GM18868 (cell line): ENCODE measurements at regions not wholly inside any gene's neighbourhood (a gene's known extent, or its start where the extent isn't known, plus 50 kb on each side); places are given as distances from the start of the nearest gene placed in this dataset.
"Not testable (repeated sequence)": the region's sequence is repeated elsewhere in the genome, so short reads cannot be mapped to it uniquely, and the experiment has no call there.

ENCODE experiments used
- ATAC-seq: cut with Tn5 transposase; IDR thresholded peaks from one replicate; pipeline ENCODE4 v1.9.1; 2021; ENCODE audit warnings: mild to moderate bottlenecking, moderate library complexity; ENCODE audit not compliant: unreplicated experiment

DNA sequence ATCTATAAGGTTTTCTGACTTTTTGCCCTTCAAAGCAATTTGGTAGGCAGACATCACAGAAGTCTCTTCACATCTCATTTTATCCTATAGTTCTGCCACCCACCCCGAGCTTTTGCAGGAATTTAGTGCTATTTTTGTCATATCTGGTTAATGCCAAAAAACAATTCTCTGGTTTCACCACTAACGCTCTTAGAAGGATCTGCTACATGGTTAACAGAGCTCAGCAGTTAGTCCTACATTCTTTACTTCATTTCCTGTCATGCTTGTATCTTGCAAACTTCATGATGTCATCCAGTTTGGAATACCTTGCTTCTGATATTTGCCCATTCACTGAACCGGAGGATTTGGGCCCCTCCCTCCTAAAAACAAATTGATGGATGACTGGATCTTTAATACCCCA, 116.8 kb upstream of the SERPINE2 start:
- no peak for ATAC-seq

DNA sequence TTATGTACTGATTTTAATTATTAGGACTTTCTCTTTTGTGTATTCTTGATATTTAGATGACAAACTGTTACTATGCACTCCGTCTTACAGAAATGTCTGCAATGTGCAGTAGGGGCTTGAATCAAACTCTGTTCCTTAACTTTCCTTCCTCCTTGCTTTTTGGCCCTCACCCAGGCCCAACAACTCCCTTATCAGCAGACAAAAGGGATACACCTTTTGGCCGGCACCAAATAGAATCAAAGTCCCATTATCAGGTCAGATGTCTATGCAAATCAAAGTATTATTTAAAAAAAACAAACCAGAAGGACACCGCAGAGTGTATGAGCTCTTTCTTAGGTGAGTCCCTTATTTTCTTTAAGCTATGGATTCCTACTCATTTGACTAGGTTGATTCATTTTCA, 116.3 kb upstream of the SERPINE2 start:
- ATAC-seq = no peak

DNA sequence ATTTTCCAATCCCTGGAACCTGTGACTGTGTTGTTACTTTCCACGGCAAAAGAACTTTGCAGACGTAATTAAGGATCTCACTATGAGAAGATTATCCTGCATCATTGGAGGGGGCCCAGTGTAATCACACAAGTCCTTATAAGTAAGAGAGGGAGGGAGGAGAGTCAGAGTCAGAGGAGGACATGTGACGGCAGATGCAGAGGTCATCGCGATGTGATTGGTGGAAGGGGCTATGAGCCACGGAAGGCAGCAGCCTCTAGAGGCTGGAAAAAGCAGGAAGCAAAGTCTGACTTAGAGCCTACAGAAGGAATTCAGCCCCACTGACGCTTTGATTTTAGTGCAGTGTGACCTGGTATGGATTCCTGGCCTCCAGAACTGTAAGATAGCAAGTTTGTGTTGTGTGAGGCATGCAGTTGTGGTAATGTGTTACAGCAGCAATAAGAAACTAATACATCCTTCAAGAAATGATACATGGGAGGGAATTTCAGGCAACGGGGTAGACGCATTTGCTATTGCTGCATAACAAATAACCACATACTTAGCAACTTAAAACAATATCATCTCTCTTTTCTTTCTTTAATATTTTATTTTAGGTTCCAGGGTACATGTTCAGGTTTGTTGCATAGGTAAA, 112.7 kb upstream of the SERPINE2 start:
- no peak for ATAC-seq

DNA sequence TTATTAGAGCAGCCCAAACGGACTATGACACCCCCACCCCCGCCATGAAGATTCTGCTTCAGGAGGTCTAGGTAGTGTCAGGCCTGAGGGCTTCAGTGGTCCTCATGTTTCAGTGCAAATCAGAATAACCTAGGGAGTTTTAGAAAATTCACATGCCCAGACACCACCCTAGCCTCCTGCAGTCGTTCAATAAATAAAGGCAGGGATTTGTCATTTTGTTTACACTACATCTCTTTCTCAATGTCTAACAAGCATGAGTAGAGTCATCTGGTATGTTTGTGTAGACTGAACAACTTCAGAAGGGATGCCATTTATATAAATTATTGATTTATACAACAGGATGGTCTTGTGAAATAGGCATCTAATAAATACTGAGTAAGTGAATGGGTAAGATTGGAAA, 112.1 kb upstream of the SERPINE2 start:
- ATAC-seq = no peak

DNA sequence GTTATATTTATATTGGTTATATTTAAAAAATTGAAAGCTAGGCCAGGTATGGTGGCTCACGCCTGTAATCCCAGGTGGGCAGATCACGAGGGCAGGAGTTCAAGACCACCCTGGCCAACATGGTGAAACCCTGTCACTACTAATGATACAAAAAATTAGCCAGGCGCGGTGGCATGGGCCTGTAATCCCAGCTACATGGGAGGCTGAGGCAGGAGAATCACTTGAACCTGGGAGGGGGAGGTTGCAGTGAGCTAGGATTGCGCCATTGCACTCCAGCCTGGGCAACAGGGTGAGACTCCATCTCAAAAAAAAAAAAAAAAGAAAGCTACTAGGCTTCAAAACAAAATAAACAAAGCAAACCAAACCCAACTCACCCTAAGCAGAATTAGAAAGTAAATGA, 109.0 kb upstream of the SERPINE2 start:
- ATAC-seq = not testable (repeated sequence)

DNA sequence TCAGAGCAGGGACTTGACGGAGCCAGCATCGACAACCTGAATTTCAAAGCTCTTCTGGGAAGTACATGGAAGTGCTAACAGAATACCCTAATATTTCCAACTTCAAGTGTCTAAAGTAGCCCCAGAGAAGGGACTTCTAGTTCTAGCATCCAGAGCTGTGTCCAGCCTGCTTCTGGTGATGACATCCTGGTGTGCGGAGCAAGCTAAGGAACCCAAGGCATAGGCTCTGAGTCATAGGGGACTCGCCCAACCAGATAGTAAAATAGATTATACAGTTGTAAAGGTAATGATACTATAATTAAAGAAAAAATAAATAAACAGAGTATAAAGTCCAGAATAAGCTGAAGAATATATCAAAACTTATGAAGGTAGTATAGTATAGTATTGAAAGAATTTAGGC, 108.1 kb upstream of the SERPINE2 start:
- ATAC-seq = no peak

DNA sequence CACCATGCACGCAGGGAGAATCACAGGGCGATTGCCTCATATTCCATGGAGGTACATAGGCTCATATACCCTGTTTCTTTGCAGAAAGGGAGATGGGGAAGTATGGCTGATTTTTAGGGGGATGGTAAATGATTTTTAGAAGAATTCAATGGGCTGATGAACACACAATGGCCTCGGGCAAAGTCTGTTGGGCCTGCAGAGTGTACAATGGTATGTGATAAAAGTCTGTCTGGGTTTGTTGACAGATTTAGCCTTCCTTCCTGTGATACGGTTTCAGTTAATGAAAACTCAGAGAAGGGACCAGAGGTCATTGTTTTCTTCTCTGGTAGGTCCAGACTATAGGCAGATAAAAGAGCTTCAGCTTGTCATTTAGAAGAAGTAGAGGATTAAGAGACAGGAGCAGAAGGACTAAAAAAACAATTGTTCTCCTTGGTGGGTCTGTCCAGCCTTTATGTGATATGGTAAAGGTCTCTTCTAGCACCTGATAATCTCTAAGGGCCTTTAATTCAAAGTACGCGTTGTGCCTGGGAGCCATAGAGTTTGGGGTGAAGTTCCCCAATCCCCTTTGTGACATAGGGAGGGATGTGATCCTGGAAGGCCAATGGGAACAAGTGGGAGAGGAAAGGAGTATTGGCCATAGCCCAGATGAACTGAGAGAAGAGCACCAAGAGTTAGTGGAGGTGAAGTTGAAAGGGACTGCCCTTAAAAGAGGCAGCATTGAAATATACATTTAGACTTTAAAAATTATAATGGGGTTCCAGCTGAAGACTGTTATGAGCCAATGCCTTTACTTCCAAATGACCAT, 107.5 kb upstream of the SERPINE2 start:
- no peak for ATAC-seq

DNA sequence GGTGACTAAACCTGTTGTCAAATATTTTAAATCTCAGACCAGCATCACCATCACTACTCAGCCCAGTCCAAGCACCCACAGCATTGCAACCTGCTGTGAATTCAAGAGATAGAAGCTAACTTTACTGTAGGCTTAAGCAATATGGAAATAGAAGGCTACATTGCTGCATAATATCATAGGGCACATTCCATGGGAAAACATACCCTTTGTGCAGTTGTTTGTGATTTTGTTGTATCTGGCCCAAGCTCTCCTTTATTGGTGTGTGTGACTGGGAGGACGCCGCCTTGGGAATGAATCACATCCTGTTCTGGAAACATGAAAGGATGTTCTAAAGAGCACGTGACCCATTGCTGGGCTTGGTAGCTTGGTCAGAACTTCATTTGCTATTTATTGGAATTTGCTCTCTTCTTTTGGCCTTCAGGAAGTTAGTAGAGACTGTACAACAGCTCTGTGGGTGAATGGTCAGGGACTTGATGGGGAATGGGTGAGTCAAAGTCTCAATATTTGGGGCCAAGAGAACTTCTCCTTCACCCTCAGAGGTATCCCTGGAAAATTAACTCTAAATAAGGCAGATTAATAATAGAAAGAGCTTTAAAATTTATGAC, 106.8 kb upstream of the SERPINE2 start:
- ATAC-seq = no peak

DNA sequence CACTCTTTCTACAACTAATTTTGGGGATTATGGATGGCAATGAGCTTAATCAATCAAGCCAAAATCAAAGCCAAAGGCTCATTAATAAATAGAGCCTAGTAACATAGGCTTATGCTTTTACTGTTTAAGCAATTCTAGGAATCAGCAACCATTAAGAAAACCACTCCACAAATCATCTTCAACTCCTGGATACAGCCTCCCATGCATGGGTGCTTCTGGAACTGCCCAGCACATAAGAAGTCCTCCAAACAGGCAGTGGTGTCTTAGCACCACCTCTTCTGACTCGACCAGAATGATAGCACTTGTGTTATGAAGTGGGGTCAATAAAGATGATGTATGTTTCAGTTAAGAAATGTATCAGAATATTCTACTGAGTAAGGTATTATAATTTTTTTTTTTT, 104.4 kb upstream of the SERPINE2 start:
- ATAC-seq = no peak

DNA sequence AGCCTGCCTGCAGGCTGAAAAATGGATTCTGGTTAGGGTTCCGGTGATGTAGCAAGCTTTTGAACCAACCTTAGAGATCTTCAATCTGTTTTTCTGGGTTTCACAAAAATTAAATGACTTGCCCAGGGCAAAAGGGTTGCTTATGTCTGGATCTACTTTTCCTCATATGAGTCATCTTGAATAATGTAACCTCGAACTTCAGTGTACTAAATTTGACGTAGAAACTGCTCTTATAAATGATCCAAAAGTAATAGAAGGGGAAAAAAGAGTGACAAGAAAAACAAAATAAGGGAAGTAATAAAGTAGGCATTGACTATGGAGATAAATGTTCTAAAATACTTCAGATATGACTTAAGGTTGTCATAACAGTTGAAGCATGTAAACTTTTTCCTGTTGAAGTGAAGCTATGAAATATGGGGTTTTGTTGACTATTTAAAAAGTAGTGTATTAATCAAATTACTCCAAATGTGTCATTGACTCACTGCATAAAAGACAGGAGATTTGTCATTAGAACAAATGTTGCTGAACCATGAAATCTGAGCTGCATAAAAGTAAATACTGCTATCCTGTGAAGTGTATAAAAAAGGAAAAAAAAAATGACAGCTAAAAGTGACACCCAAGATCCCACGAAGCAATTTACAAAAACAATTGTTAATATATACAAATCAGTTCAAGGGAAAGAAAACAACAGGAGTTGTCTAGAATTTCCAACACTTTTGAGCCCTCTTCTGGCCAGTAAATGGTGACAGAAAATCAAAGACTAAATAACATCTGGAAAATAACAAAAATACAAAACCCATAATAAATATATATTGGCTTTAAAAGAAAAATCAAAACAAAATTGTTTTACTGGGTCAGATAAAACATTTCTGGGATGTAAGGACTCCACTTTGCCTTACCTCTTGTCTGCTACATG, 103.6 kb upstream of the SERPINE2 start:
- ATAC-seq = no peak

DNA sequence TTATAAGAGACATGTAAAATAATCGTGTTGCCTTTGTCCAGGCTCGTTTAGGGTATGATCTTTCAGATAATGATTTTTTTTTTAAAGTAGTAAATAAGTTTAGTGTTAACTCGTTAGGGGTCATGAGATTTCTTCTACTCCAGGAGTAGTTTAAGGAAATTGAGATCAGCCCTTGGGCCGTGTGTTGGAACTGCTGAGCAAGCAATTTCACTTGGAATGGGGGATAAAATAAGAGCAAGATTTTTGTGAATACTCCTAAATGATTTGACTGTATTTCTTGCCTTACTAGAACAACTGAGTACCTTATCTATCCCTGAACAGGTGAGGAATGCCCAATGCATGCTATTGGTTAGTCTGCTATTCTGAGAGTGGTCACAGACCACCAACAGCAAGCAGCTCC, 102.2 kb upstream of the SERPINE2 start:
- ATAC-seq = no peak

DNA sequence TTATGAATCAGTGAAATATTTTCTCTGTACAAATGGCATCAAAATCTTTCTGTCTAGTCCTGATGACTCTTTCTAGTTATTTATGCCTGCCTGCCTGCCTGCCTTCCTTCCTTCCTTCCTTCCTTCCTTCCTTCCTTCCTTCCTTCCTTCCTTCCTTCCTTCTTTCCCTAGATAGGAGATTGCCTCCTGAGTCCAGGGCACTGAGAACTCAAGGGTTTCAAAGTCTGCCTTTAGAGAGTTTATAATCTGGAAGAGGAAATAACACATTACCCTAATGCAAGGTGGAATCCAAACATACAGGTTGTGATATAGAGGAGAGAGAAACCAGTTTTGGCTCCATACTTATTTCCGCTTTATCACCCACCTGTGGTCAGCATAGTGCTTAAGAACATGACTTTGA, 98.1 kb upstream of the SERPINE2 start:
- no peak for ATAC-seq

DNA sequence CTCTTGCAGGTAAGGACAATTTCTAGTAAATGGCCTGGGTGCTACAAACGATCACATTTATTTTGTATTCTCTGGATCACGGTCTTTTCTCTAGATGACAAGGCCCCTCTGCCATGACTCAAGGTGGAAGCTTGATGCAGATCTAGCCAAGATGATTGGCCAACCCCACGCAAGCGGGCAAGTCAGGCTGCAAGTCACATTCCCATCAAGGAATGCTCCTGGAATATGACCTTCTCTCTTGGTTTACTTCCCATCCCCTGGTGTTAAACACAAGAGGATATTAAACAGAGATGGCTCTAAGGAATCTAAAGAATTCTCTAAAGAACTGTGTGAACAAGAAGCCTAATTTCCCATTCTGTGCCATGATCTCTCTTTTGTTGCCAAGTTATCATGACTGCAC, 97.3 kb upstream of the SERPINE2 start:
- no peak for ATAC-seq

DNA sequence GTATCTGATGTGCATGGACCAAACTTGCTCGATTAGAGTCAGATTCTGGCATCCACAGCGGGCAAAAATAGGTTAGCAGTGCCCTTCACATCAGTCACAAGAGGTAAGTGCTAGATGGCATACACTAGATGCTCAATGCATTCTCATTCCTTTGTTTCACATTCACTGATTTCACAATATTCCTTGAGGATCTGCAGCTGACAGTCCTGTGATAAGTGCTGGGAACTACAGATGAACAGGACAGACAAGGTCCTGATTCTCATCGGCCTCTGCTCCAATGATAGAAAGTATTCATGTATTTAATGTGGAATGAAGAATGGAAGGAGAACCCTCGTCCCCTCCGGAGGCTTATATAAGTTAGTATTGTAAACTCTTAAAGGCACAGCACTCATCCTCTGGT, 96.8 kb upstream of the SERPINE2 start:
- ATAC-seq = no peak

DNA sequence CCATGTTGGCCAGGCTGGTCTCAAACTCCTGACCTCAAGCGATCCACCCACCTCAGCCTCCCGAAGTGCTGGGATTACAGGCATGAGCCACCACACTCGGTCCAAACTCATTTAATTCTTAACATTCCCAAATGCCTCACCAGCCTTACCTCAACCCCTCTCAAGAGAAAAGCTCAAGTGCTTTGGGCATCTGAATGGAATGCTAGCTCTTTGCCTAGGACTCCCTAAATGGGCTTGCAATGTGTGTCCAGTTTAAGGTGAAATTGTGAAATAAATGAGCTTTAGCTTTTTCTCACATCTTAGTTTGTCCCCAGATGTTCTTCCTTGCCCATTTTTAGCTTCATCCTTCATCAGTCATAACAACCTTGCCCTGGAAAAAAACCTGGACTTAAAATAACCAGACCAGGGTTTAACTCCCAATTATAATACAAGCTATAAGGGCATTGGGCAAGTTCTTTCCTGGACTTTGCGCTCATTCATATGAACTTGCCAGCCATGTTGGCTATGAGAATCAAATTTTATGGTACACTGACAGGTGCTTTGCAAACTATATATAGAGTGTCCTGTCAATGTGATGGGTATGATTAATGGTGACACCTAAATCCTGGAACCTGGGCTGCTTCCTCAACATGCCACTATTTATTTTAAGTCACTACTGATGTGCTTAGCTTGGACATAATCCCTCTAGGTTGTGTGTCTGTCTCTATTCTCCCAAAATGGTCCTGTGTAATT, 95.1 kb upstream of the SERPINE2 start:
- no peak for ATAC-seq

DNA sequence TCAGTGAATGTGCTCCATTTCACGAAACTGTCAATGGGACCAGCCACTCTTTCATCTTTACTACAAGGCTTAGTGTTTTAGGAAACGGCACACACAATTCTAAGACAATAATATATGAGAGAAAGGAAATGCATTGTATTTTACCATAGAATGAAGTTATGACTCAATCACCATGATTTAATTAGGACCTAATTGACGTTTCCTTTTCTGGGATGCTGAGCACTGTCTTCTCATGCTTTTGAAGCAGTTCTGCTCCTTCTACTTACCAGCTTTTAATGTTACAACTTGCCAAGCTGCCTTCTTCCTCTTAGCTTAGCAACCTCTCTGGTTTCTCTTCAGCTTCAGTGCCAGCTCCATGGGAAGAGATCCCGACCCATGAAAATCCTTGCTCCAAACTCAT, 94.3 kb upstream of the SERPINE2 start:
- ATAC-seq = no peak

DNA sequence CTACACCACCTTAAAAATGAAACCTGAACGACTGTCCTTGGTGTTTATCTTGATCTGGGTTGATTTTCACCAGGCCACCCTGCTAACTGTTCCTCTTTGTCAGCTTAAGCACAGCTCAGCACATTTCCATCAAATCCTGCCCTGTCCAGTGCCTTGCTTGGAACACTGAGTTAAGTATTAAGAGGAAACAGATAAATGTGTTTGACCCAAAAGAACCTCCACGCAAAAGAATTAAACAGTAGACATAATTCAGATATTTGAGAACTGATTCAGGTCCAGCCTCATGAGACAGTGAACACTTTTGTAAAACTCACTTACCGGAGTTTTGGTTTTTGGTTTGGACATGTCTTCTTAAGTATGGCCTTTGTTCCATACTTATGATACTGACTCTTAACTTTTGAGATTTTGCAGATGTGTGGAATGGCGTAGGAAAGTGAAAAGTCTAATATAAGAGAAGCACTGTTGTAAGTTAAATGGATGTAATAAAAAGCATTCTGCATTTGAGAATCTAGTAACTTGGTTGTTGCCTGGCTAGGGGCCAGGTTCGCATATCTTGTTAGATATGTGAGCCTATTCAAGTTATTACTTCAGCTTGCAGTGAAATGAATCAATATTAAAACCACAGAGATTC, 88.9 kb upstream of the SERPINE2 start:
- ATAC-seq = no peak

DNA sequence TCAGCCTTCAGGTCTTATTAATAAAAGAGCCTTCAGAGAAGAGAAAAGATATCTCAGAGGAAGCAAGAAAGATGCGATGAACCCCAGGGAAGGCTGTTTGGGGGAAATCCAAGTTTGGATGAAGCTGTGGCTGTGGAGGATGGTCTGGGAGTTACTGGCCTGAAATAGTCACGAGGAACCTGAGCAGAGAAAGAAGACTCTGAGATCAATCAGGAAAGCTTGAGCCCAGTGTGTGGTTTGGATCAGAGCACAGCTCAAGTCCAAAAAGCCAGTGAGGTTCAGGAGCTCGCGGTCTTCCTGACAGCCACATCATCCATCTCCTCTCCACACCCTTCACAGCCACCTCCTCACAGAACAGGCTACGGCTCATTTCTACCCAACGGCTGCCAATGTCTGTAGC, 87.4 kb upstream of the SERPINE2 start:
- ATAC-seq = no peak

DNA sequence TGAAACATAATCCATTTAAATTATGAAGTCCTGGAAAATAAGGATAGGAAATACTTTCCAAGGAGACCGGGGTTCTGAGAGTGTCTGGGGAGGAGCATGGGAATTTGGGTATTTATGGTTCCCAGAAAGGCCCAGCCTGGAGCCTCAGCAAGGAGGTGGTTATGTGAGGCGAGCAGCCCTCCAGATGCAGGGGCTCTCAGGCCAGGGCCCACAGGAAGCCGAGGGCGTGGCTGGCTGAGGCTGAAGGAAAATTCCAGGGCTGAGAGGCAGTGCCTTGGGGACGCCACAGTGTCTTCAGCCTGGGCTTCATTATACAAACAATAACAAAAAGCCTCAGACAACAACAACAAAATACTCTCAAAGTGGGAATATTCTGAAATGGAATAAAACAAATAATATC, 86.9 kb upstream of the SERPINE2 start:
- ATAC-seq = no peak

DNA sequence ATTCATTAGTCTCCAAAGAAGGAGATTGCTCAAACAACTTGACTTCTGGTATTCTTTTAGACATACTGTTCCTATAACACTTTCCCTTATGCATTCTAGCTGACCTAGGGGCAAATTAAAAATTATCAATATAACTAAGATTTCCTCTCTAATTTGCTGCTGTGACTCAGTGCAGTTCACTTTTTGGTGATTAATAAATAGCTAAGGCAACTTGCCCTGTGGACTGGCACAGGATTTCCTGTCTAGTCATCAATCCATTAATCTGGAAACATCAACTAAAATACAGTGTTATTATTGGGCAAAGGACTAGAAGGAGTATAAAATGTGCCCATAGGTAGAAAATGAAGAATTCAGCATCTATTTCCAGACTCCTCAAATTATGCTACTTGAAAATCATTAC, 83.5 kb upstream of the SERPINE2 start:
- ATAC-seq = no peak
